ENCODE measurements at regions not wholly inside any gene's neighbourhood (a gene's known extent, or its start where the extent isn't known, plus 50 kb on each side); places are given as distances from the start of the nearest gene placed in this dataset.

DNA sequence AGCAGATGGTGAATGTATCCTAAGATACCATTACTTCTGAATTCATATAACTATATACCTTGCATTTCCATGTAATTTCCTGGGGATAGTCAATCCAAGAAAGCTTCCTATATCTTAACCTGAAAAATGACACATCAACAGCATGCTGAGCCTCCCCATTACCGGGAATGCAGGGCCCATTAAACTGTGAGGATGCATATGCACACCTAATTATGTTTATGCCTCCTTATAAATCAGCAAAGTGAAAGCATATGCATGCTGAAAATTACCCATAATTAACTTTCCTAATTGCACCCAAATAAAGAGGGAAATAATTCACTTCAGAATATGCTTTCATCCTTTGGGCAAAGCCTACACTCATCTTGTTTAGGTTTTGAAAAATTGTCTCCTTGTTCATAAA, 663.0 kb downstream of the KCNA4 start:
- TF ChIP-seq CTCF (IDR thresholded peaks at IDR 0.05) = no peak
- ATAC-seq (no peak), DNase-seq (no peak)
- Histone ChIP-seq H3K4me3 (no peak overlapping the region), H3K36me3 (no peaks in the 10 kb centered on the region), H3K9me3 (peaks cover 0 to 2% of the 10 kb centered on the region in 2 donors), H3K27me3 (no peaks in the 10 kb centered on the region), H3K27ac (no peak overlapping the region), H3K4me1 (no peaks in the 10 kb centered on the region)
- intact Hi-C loops (cut with DNase I) = no loop called here

GRCh38 chr11:29352273-29352795, 664.5 kb downstream of the KCNA4 start:
- Histone ChIP-seq H3K27ac (no peak overlapping the region), H3K9me3 (no peaks in the 10 kb centered on the region), H3K4me3 (no peak overlapping the region), H3K27me3 (no peaks in the 10 kb centered on the region), H3K36me3 (no peaks in the 10 kb centered on the region), H3K4me1 (no peaks in the 10 kb centered on the region)
- no peak for TF ChIP-seq CTCF (IDR thresholded peaks at IDR 0.05)
- DNase-seq = no peak
- ATAC-seq = no peak
- intact Hi-C loops (cut with DNase I) = no loop called here

DNA sequence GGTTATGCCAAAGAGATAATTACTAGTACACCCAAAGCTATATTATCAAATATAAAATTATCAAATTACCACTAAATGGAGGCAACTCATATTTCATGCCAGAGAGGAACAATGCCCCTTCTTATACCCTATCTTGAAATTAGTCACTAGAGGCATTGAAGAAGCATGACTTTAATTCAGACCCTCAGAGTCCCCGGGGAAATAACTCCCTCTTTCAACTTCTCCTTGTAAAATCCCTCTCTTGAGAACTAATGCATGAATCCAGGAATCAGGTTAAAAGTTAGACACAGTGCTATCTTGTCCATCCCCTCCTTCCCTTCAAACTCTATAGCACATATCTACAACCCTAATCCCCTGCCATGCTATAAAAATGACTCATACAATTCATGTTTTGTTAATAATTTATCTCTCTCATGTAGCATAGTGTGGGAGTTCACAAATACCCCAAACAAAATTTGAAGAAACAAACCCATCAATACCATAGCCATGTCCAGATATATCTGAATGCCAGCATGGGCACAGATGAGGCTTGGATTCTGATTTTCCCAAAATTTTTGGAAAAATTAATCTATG, 665.4 kb downstream of the KCNA4 start:
- Histone ChIP-seq H3K27me3 (no peaks in the 10 kb centered on the region), H3K4me3 (no peak overlapping the region), H3K36me3 (no peaks in the 10 kb centered on the region), H3K4me1 (no peaks in the 10 kb centered on the region), H3K27ac (no peak overlapping the region), H3K9me3 (no peaks in the 10 kb centered on the region)
- no peak for TF ChIP-seq CTCF (IDR thresholded peaks at IDR 0.05)
- intact Hi-C loops (cut with DNase I) = no loop called here
- no peak for ATAC-seq
- no peak for DNase-seq

- Histone ChIP-seq H3K27me3 (no peaks in the 10 kb centered on the region), H3K4me3 (no peak overlapping the region), H3K4me1 (no peaks in the 10 kb centered on the region), H3K27ac (no peak overlapping the region), H3K9me3 (no peaks in the 10 kb centered on the region), H3K36me3 (no peaks in the 10 kb centered on the region)
- peak; percentile 74 to 78 for TF ChIP-seq CTCF (IDR thresholded peaks at IDR 0.05)
- DNase-seq = peak; percentile 14 to 82 (median 34)
- peak; percentile 91 for ATAC-seq
- intact Hi-C loops (cut with DNase I) = no loop called here
Measured at GRCh38 chr11:29343465-29344333, 673.1 kb downstream of the KCNA4 start.

All from left lung (tissue), 4 donors.